ENCODE measurements at regions not wholly inside any gene's neighbourhood (a gene's known extent, or its start where the extent isn't known, plus 50 kb on each side); places are given as distances from the start of the nearest gene placed in this dataset.

DNA sequence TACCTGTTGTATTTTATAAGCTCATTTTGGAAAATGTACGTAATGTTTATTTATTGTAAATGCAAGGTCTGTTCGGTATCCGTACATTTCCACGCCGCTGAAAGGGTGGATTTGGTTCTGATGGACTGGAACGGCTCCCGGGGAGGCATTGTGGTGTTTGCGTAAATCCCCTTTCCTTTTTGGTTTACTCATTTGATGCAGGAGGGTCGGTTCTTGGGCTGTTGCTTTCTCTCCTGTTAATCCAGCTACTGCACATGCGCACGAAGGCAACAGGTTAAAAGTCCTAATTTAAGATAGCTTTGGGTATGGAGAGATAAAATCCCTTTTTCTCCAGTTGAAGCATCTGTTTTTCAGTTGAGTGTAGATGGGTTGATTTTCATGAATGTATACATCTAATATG lies 224.4 kb downstream of the TM9SF2 start:
- DNase-seq = no peak
- 84% methylated on average over 6 of the region's 11 CpGs for WGBS (ENCODE audit: insufficient coverage, low lambda C conversion rate)
- no peak overlapping the region for H3K4me3 ChIP-seq (ENCODE audit: low read length)
- no peaks in the 10 kb centered on the region for H3K9me3 ChIP-seq (ENCODE audit: control insufficient read depth, low read depth, low read length)
- no peaks in the 10 kb centered on the region for H3K4me1 ChIP-seq (ENCODE audit: control insufficient read depth, insufficient read depth, low read length)
- no peaks in the 10 kb centered on the region for H3K27me3 ChIP-seq (ENCODE audit: control insufficient read depth, insufficient read depth, low read length)
- H3K27ac ChIP-seq (ENCODE audit: low read length) = no peak overlapping the region
- no peaks in the 10 kb centered on the region for H3K36me3 ChIP-seq (ENCODE audit: control insufficient read depth, insufficient read depth, low read length)

DNA sequence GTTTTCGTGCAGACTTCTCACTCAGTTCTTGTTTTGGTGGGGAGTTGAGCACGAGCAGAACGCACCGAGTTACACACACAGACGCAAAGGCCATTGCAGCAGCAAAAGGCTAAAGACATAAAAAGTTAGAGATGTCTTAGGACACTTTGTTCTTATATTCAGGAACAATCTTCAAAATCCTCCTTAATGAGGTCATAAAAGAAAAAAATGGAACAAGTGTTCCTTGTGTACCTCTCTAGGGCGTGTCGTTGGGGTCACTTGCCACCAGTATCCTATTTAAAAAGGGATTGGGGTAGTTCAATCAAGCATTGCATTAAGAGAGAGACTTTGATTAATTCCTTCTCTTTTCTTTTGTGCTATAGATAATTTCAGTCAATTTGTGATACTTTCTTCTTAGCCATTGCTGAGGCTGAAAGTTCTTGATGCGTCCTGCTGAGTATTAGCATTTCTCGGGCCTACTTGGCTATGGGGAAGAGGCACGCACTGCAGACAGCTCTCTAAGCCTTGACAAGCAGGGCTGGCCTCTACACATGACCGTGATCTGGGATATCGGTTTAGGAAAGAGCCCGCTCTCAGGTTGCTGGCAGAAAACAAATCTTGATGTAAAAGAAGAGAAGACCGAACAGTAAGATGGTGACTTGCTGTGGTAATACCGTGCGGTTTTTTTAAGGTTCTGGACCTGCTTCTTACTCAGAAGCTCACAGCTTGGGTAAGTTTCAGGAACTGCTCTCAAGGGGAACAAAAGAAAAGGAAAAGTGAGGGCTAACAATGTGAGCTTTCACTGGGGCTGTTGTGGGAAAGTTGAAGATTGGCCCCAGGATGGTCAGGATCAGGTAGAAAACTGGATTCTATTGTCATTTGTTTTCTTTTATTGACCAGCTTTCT lies 223.6 kb downstream of the TM9SF2 start:
- no peak for DNase-seq

GRCh38 chr13:99723878-99724277 lies 222.6 kb downstream of the TM9SF2 start:
- WGBS (ENCODE audit: insufficient coverage, low lambda C conversion rate) = 100% methylated on average over 1 of the region's 3 CpGs
- no peak for DNase-seq
- no peak overlapping the region for H3K4me3 ChIP-seq (ENCODE audit: low read length)

More for the DNA sequence above, 223.6 kb downstream of the TM9SF2 start:
- Histone ChIP-seq H3K4me1 (ENCODE audit: control insufficient read depth, insufficient read depth, low read length) (no peaks in the 10 kb centered on the region), H3K9me3 (ENCODE audit: control insufficient read depth, low read depth, low read length) (no peaks in the 10 kb centered on the region), H3K36me3 (ENCODE audit: control insufficient read depth, insufficient read depth, low read length) (no peaks in the 10 kb centered on the region), H3K27ac (ENCODE audit: low read length) (no peak overlapping the region), H3K4me3 (ENCODE audit: low read length) (no peak overlapping the region), H3K27me3 (ENCODE audit: control insufficient read depth, insufficient read depth, low read length) (no peaks in the 10 kb centered on the region)
- WGBS (ENCODE audit: insufficient coverage, low lambda C conversion rate) = no CpG with 5 or more reads among the region's 16 CpGs

GRCh38 chr13:99722931-99723330 lies 221.7 kb downstream of the TM9SF2 start:
- no peaks in the 10 kb centered on the region for H3K9me3 ChIP-seq (ENCODE audit: control insufficient read depth, low read depth, low read length)
- no peak overlapping the region for H3K4me3 ChIP-seq (ENCODE audit: low read length)
- 67% methylated on average over 2 of the region's 7 CpGs for WGBS (ENCODE audit: insufficient coverage, low lambda C conversion rate)
- no peak for DNase-seq
- no peaks in the 10 kb centered on the region for H3K4me1 ChIP-seq (ENCODE audit: control insufficient read depth, insufficient read depth, low read length)
- H3K36me3 ChIP-seq (ENCODE audit: control insufficient read depth, insufficient read depth, low read length) = no peaks in the 10 kb centered on the region
- no peak overlapping the region for H3K27ac ChIP-seq (ENCODE audit: low read length)
- H3K27me3 ChIP-seq (ENCODE audit: control insufficient read depth, insufficient read depth, low read length) = no peaks in the 10 kb centered on the region

More at GRCh38 chr13:99723878-99724277, 222.6 kb downstream of the TM9SF2 start:
- no peaks in the 10 kb centered on the region for H3K9me3 ChIP-seq (ENCODE audit: control insufficient read depth, low read depth, low read length)
- no peak overlapping the region for H3K27ac ChIP-seq (ENCODE audit: low read length)
- H3K27me3 ChIP-seq (ENCODE audit: control insufficient read depth, insufficient read depth, low read length) = no peaks in the 10 kb centered on the region
- H3K4me1 ChIP-seq (ENCODE audit: control insufficient read depth, insufficient read depth, low read length) = no peaks in the 10 kb centered on the region
- H3K36me3 ChIP-seq (ENCODE audit: control insufficient read depth, insufficient read depth, low read length) = no peaks in the 10 kb centered on the region

DNA sequence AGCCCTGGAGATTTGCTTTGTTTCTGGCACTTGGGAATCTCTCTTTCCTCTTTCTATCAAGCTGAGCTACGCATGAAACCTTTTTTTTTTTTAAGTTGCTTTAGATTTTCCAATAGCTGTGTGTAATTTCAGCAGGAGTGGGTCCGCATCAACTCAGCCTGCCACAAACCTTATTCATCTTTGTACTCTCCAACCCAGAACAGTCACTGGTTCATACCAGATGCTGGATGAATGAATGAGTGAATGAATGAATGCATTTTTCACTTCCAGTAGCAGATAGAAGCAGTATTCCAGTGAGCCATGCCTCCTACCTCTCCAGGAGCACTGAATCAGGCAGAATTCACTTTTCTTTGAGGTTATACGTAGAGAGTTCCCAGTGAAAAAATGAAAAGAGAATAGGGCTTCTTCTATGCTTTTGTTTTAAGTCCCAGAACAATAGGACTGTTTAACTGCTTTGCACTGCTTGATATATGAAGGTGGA lies 221.1 kb downstream of the TM9SF2 start:
- H3K4me1 ChIP-seq (ENCODE audit: control insufficient read depth, insufficient read depth, low read length) = no peaks in the 10 kb centered on the region
- no peak overlapping the region for H3K4me3 ChIP-seq (ENCODE audit: low read length)
- H3K9me3 ChIP-seq (ENCODE audit: control insufficient read depth, low read depth, low read length) = no peaks in the 10 kb centered on the region
- H3K36me3 ChIP-seq (ENCODE audit: control insufficient read depth, insufficient read depth, low read length) = no peaks in the 10 kb centered on the region
- 92% methylated on average over 2 of the region's 3 CpGs for WGBS (ENCODE audit: insufficient coverage, low lambda C conversion rate)
- no peak overlapping the region for H3K27ac ChIP-seq (ENCODE audit: low read length)
- no peaks in the 10 kb centered on the region for H3K27me3 ChIP-seq (ENCODE audit: control insufficient read depth, insufficient read depth, low read length)
- no peak for DNase-seq

GRCh38 chr13:99721606-99722337 lies 220.5 kb downstream of the TM9SF2 start:
- DNase-seq = no peak
- H3K9me3 ChIP-seq (ENCODE audit: control insufficient read depth, low read depth, low read length) = no peaks in the 10 kb centered on the region
- H3K4me3 ChIP-seq (ENCODE audit: low read length) = no peak overlapping the region
- H3K27ac ChIP-seq (ENCODE audit: low read length) = no peak overlapping the region
- no peaks in the 10 kb centered on the region for H3K4me1 ChIP-seq (ENCODE audit: control insufficient read depth, insufficient read depth, low read length)
- no peaks in the 10 kb centered on the region for H3K36me3 ChIP-seq (ENCODE audit: control insufficient read depth, insufficient read depth, low read length)
- WGBS (ENCODE audit: insufficient coverage, low lambda C conversion rate) = no CpG with 5 or more reads among the region's 4 CpGs
- H3K27me3 ChIP-seq (ENCODE audit: control insufficient read depth, insufficient read depth, low read length) = no peaks in the 10 kb centered on the region

DNA sequence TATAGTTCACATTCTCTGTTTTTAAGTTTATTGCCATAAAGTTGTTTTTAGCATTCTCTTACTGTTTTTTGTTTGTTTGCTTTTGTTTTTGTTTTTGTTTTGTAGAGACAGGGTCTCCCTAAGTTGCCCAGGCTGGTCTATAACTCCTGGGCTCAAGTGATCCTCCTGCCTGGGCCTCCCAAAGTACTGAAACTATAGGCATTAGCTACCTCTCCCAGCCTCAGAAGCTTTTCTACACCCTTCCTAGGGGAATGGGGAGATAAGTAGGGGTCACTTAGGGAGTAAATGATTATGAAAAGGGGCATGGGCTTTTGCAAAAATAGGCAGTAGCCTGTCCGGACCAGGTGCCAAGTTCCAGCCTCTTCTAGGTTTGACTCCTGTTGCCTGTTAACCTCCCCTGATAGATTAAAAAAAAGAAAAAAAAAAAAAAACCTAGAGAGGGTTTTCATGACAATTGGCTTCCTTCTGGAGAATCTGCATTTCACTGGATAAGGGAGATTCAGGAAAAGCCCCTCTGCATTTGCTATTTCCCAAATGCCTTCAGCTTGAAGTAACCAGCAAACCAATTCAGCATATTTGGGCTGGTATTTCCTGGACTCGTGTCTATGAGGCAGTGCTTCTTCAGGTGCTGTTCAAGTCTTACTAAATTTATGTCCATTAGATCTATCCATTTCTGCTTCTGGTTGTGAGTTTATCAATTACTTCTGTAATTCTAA lies 216.8 kb downstream of the TM9SF2 start:
- Histone ChIP-seq H3K4me3 (ENCODE audit: low read length) (no peak overlapping the region), H3K36me3 (ENCODE audit: control insufficient read depth, insufficient read depth, low read length) (no peaks in the 10 kb centered on the region), H3K27me3 (ENCODE audit: control insufficient read depth, insufficient read depth, low read length) (no peaks in the 10 kb centered on the region), H3K27ac (ENCODE audit: low read length) (no peak overlapping the region), H3K9me3 (ENCODE audit: control insufficient read depth, low read depth, low read length) (no peaks in the 10 kb centered on the region), H3K4me1 (ENCODE audit: control insufficient read depth, insufficient read depth, low read length) (no peaks in the 10 kb centered on the region)
- 100% methylated on average over 1 of the region's 2 CpGs for WGBS (ENCODE audit: insufficient coverage, low lambda C conversion rate)
- DNase-seq = no peak

GRCh38 chr13:99709134-99709533 lies 207.9 kb downstream of the TM9SF2 start:
- H3K4me3 ChIP-seq (ENCODE audit: low read length) = no peak overlapping the region
- no CpG with 5 or more reads among the region's 4 CpGs for WGBS (ENCODE audit: insufficient coverage, low lambda C conversion rate)
- H3K9me3 ChIP-seq (ENCODE audit: control insufficient read depth, low read depth, low read length) = no peaks in the 10 kb centered on the region
- H3K36me3 ChIP-seq (ENCODE audit: control insufficient read depth, insufficient read depth, low read length) = no peaks in the 10 kb centered on the region
- H3K27ac ChIP-seq (ENCODE audit: low read length) = no peak overlapping the region
- no peaks in the 10 kb centered on the region for H3K27me3 ChIP-seq (ENCODE audit: control insufficient read depth, insufficient read depth, low read length)
- no peak for DNase-seq
- no peaks in the 10 kb centered on the region for H3K4me1 ChIP-seq (ENCODE audit: control insufficient read depth, insufficient read depth, low read length)

- no CpG with 5 or more reads among the region's 4 CpGs for WGBS (ENCODE audit: insufficient coverage, low lambda C conversion rate)
- DNase-seq = no peak
- H3K4me3 ChIP-seq (ENCODE audit: low read length) = no peak overlapping the region
- H3K9me3 ChIP-seq (ENCODE audit: control insufficient read depth, low read depth, low read length) = no peaks in the 10 kb centered on the region
- no peak overlapping the region for H3K27ac ChIP-seq (ENCODE audit: low read length)
- no peaks in the 10 kb centered on the region for H3K27me3 ChIP-seq (ENCODE audit: control insufficient read depth, insufficient read depth, low read length)
- no peaks in the 10 kb centered on the region for H3K4me1 ChIP-seq (ENCODE audit: control insufficient read depth, insufficient read depth, low read length)
- H3K36me3 ChIP-seq (ENCODE audit: control insufficient read depth, insufficient read depth, low read length) = no peaks in the 10 kb centered on the region
Observed at GRCh38 chr13:99704390-99704789, 203.1 kb downstream of the TM9SF2 start.

GRCh38 chr13:99703908-99704307 lies 202.6 kb downstream of the TM9SF2 start:
- H3K36me3 ChIP-seq (ENCODE audit: control insufficient read depth, insufficient read depth, low read length) = no peaks in the 10 kb centered on the region
- H3K27ac ChIP-seq (ENCODE audit: low read length) = no peak overlapping the region
- H3K9me3 ChIP-seq (ENCODE audit: control insufficient read depth, low read depth, low read length) = no peaks in the 10 kb centered on the region
- H3K4me1 ChIP-seq (ENCODE audit: control insufficient read depth, insufficient read depth, low read length) = no peaks in the 10 kb centered on the region
- no peaks in the 10 kb centered on the region for H3K27me3 ChIP-seq (ENCODE audit: control insufficient read depth, insufficient read depth, low read length)
- H3K4me3 ChIP-seq (ENCODE audit: low read length) = no peak overlapping the region
- DNase-seq = no peak
